ENCODE measurements at regions not wholly inside any gene's neighbourhood (a gene's known extent, or its start where the extent isn't known, plus 50 kb on each side); places are given as distances from the start of the nearest gene placed in this dataset.

- Histone ChIP-seq H3K36me3 (ENCODE audit: control insufficient read depth, insufficient read depth, low read length) (no peaks in the 10 kb centered on the region), H3K4me3 (ENCODE audit: low read depth, low read length) (no peak overlapping the region), H3K27me3 (replicated peaks; ENCODE audit: control insufficient read depth, insufficient read depth, low read length) (no peaks in the 10 kb centered on the region), H3K4me1 (no peaks in the 10 kb centered on the region), H3K9me3 (no peaks in the 10 kb centered on the region)
- no peaks in the 10 kb centered on the region for H3K36me3 Mint-ChIP-seq (ENCODE audit: insufficient read depth, unreplicated experiment)
- peaks cover 3% of the 10 kb centered on the region for H3K27me3 Mint-ChIP-seq (ENCODE audit: insufficient read depth, unreplicated experiment)
- H3K27ac Mint-ChIP-seq (ENCODE audit: unreplicated experiment), result no peak overlapping the region
- H3K4me1 Mint-ChIP-seq (ENCODE audit: low read depth, unreplicated experiment), result no peaks in the 10 kb centered on the region
- no TSS peak for BruUV-seq (replicated peaks)
- POLR2A ChIA-PET, result no interaction called here
- no peak for TF ChIP-seq CTCF (IDR thresholded peaks at IDR 0.05; ENCODE audit: insufficient read depth in 1 of 2, low read depth in 1 of 2, low read length in 1 of 2, severe bottlenecking in 1 of 2, unreplicated experiment in 1 of 2)
- CTCF ChIA-PET, result no interaction called here
- no peaks in the 10 kb centered on the region for H3K9me3 Mint-ChIP-seq (ENCODE audit: unreplicated experiment)
- no peak overlapping the region for H3K4me3 Mint-ChIP-seq (ENCODE audit: unreplicated experiment)
- intact Hi-C loops (cut with micrococcal nuclease; ENCODE audit: unreplicated experiment), result no loop called here
- DNase-seq, result no peak
Measured at GRCh38 chr3:193052354-193053045, 134.8 kb upstream of the MB21D2 start.

- CTCF ChIA-PET, result no interaction called here
- Mint-ChIP-seq H3K36me3 (ENCODE audit: insufficient read depth, unreplicated experiment) (no peaks in the 10 kb centered on the region), H3K4me3 (ENCODE audit: unreplicated experiment) (no peak overlapping the region), H3K27me3 (ENCODE audit: insufficient read depth, unreplicated experiment) (peaks cover 7% of the 10 kb centered on the region), H3K9me3 (ENCODE audit: unreplicated experiment) (no peaks in the 10 kb centered on the region), H3K4me1 (ENCODE audit: low read depth, unreplicated experiment) (no peaks in the 10 kb centered on the region), H3K27ac (ENCODE audit: unreplicated experiment) (no peak overlapping the region)
- Histone ChIP-seq H3K4me3 (ENCODE audit: low read depth, low read length) (no peak overlapping the region), H3K27me3 (replicated peaks; ENCODE audit: control insufficient read depth, insufficient read depth, low read length) (no peaks in the 10 kb centered on the region), H3K4me1 (no peaks in the 10 kb centered on the region), H3K36me3 (ENCODE audit: control insufficient read depth, insufficient read depth, low read length) (no peaks in the 10 kb centered on the region), H3K9me3 (no peaks in the 10 kb centered on the region)
- no peak for DNase-seq
- POLR2A ChIA-PET, result no interaction called here
- intact Hi-C loops (cut with micrococcal nuclease; ENCODE audit: unreplicated experiment), result no loop called here
- TF ChIP-seq CTCF (IDR thresholded peaks at IDR 0.05; ENCODE audit: insufficient read depth in 1 of 2, low read depth in 1 of 2, low read length in 1 of 2, severe bottlenecking in 1 of 2, unreplicated experiment in 1 of 2), result no peak
- BruUV-seq (replicated peaks), result no TSS peak
Measured at GRCh38 chr3:193053046-193053435, 135.4 kb upstream of the MB21D2 start.

GRCh38 chr3:193055352-193055751 lies 137.7 kb upstream of the MB21D2 start:
- TF ChIP-seq CTCF (IDR thresholded peaks at IDR 0.05; ENCODE audit: insufficient read depth in 1 of 2, low read depth in 1 of 2, low read length in 1 of 2, severe bottlenecking in 1 of 2, unreplicated experiment in 1 of 2), result no peak
- no peaks in the 10 kb centered on the region for H3K36me3 ChIP-seq (ENCODE audit: control insufficient read depth, insufficient read depth, low read length)
- DNase-seq, result no peak
- H3K27me3 ChIP-seq (replicated peaks; ENCODE audit: control insufficient read depth, insufficient read depth, low read length), result no peaks in the 10 kb centered on the region
- no peaks in the 10 kb centered on the region for H3K4me1 ChIP-seq
- no peaks in the 10 kb centered on the region for H3K4me1 Mint-ChIP-seq (ENCODE audit: low read depth, unreplicated experiment)
- H3K4me3 Mint-ChIP-seq (ENCODE audit: unreplicated experiment), result no peak overlapping the region
- intact Hi-C loops (cut with micrococcal nuclease; ENCODE audit: unreplicated experiment), result no loop called here
- no peaks in the 10 kb centered on the region for H3K9me3 Mint-ChIP-seq (ENCODE audit: unreplicated experiment)
- ChIA-PET CTCF (no interaction called here), POLR2A (no interaction called here)
- no peaks in the 10 kb centered on the region for H3K36me3 Mint-ChIP-seq (ENCODE audit: insufficient read depth, unreplicated experiment)
- H3K27me3 Mint-ChIP-seq (ENCODE audit: insufficient read depth, unreplicated experiment), result peaks cover 9% of the 10 kb centered on the region
- H3K27ac Mint-ChIP-seq (ENCODE audit: unreplicated experiment), result no peak overlapping the region
- H3K4me3 ChIP-seq (ENCODE audit: low read depth, low read length), result no peak overlapping the region
- H3K9me3 ChIP-seq, result no peaks in the 10 kb centered on the region
- BruUV-seq (replicated peaks), result no TSS peak

Measured in Caco-2 (cell line).